ENCODE measurements at regions not wholly inside any gene's neighbourhood (a gene's known extent, or its start where the extent isn't known, plus 50 kb on each side); places are given as distances from the start of the nearest gene placed in this dataset.

- no peak for TF ChIP-seq CTCF (conservative IDR thresholded peaks at IDR 0.05; ENCODE audit: low read depth, low read length)
- DNase-seq (ENCODE audit: low read depth), result no peak
Observed at GRCh38 chr2:85939131-85939530, 50.3 kb upstream of the ST3GAL5 start.

More at GRCh38 chr2:85939131-85939530, 50.3 kb upstream of the ST3GAL5 start:
- no peak overlapping the region for H3K4me3 ChIP-seq (ENCODE audit: low read length)
